Vagina (tissue), 2 donors: ENCODE measurements at regions not wholly inside any gene's neighbourhood (a gene's known extent, or its start where the extent isn't known, plus 50 kb on each side); places are given as distances from the start of the nearest gene placed in this dataset.

Source experiments
- DNase-seq, 2 donors: peaks; one replicate each; pipeline ENCODE4 v3.0.0-alpha.2; 2017; ENCODE audit errors: extremely low spot score in 2 of 2
- H3K27ac ChIP-seq: fragments of 200-600 bp; sonication (generic); one replicate; pipeline ENCODE4 v1.5.1; 2019
- H3K27me3 ChIP-seq: fragments of 200-600 bp; sonication (generic); one replicate; pipeline ENCODE4 v1.5.1; 2019
- H3K36me3 ChIP-seq, 2 donors: fragments of 200-600 bp; sonication (generic); one replicate each; pipeline ENCODE4 v1.5.1; 2017 to 2019
- H3K4me1 ChIP-seq: fragments of 200-600 bp; sonication (generic); one replicate; pipeline ENCODE4 v1.5.1; 2019
- H3K4me3 ChIP-seq, 2 donors: fragments of 200-600 bp; sonication (generic); 1 replicate in 1 of 2; 2 replicates in 1 of 2; pipeline ENCODE4 v1.5.1; 2016 to 2019
- H3K9me3 ChIP-seq: fragments of 200-600 bp; sonication (generic); one replicate; pipeline ENCODE4 v1.5.1; 2019
- CTCF ChIP-seq, 3 experiments: fragments of 450-650 bp in 2 of 3; fragments of 200-600 bp in 1 of 3; sonication (generic) in 1 of 3; IDR thresholded peaks; one replicate each; pipeline ENCODE4 v1.5.1; 2017 to 2019; ENCODE audit warnings: antibody characterized with exemption in 3 of 3, mild to moderate bottlenecking in 2 of 3, moderate library complexity in 2 of 3
- POLR2A ChIP-seq, 2 donors: fragments of 450-650 bp; IDR thresholded peaks; one replicate each; pipeline ENCODE4 v1.6.1; 2017; ENCODE audit warnings: antibody characterized with exemption in 2 of 2, mild to moderate bottlenecking in 2 of 2, moderate library complexity in 2 of 2
- POLR2AphosphoS5 ChIP-seq, 2 donors: sonication (generic); formaldehyde crosslinking; IDR thresholded peaks; one replicate each; pipeline ENCODE4 v1.9.0; 2017; ENCODE audit warnings: antibody characterized with exemption in 2 of 2, mild to moderate bottlenecking in 2 of 2, low read depth in 1 of 2; ENCODE audit not compliant: insufficient read depth in 1 of 2
- intact Hi-C: fragments of 100-400 bp; cut with DNase I; formaldehyde crosslinking; loops from one replicate; pipeline ENCODE4 v1.15.1; 2023

- Histone ChIP-seq H3K9me3 (no peaks in the 10 kb centered on the region), H3K27me3 (no peaks in the 10 kb centered on the region), H3K27ac (no peak overlapping the region), H3K4me3 (no peak overlapping the region), H3K36me3 (no peaks in the 10 kb centered on the region), H3K4me1 (no peaks in the 10 kb centered on the region)
- TF ChIP-seq POLR2AphosphoS5 (IDR thresholded peaks at IDR 0.05; ENCODE audit: insufficient read depth in 1 of 2, low read depth in 1 of 2) (no peak), POLR2A (IDR thresholded peaks at IDR 0.05) (no peak), CTCF (IDR thresholded peaks at IDR 0.05) (no peak)
- intact Hi-C loops = no loop called here
- DNase-seq = no peak
These were observed 150.4 kb upstream of the HMGN3 start for GRCh38 chr6:79384845-79385244.

- H3K9me3 ChIP-seq = no peaks in the 10 kb centered on the region
- no peak for DNase-seq
- TF ChIP-seq CTCF (IDR thresholded peaks at IDR 0.05) = no peak
- TF ChIP-seq POLR2AphosphoS5 (IDR thresholded peaks at IDR 0.05; ENCODE audit: insufficient read depth in 1 of 2, low read depth in 1 of 2) = no peak
- TF ChIP-seq POLR2A (IDR thresholded peaks at IDR 0.05) = no peak
- H3K36me3 ChIP-seq = no peaks in the 10 kb centered on the region
- H3K27ac ChIP-seq = no peak overlapping the region
- H3K27me3 ChIP-seq = no peaks in the 10 kb centered on the region
- no peaks in the 10 kb centered on the region for H3K4me1 ChIP-seq
- intact Hi-C loops = no loop called here
- H3K4me3 ChIP-seq = no peak overlapping the region
These were observed 144.5 kb upstream of the HMGN3 start for GRCh38 chr6:79378957-79379356.

- Histone ChIP-seq H3K36me3 (no peaks in the 10 kb centered on the region), H3K27ac (no peak overlapping the region), H3K4me3 (no peak overlapping the region), H3K27me3 (no peaks in the 10 kb centered on the region), H3K9me3 (no peaks in the 10 kb centered on the region), H3K4me1 (no peaks in the 10 kb centered on the region)
- TF ChIP-seq CTCF (IDR thresholded peaks at IDR 0.05) (no peak), POLR2A (IDR thresholded peaks at IDR 0.05) (no peak), POLR2AphosphoS5 (IDR thresholded peaks at IDR 0.05; ENCODE audit: insufficient read depth in 1 of 2, low read depth in 1 of 2) (no peak)
- no peak for DNase-seq
- intact Hi-C loops = no loop called here
These were observed 143.4 kb upstream of the HMGN3 start for GRCh38 chr6:79377888-79378348.

- Histone ChIP-seq H3K4me1 (no peaks in the 10 kb centered on the region), H3K9me3 (no peaks in the 10 kb centered on the region), H3K27me3 (no peaks in the 10 kb centered on the region), H3K36me3 (no peaks in the 10 kb centered on the region), H3K27ac (no peak overlapping the region), H3K4me3 (no peak overlapping the region)
- intact Hi-C loops = no loop called here
- TF ChIP-seq POLR2AphosphoS5 (IDR thresholded peaks at IDR 0.05; ENCODE audit: insufficient read depth in 1 of 2, low read depth in 1 of 2) (no peak), POLR2A (IDR thresholded peaks at IDR 0.05) (no peak), CTCF (IDR thresholded peaks at IDR 0.05) (no peak)
- DNase-seq = no peak
These were observed 142.6 kb upstream of the HMGN3 start for GRCh38 chr6:79377047-79377446.

- H3K4me3 ChIP-seq = no peak overlapping the region
- H3K27me3 ChIP-seq = no peaks in the 10 kb centered on the region
- no peak for DNase-seq
- no peaks in the 10 kb centered on the region for H3K36me3 ChIP-seq
- H3K9me3 ChIP-seq = no peaks in the 10 kb centered on the region
- intact Hi-C loops = no loop called here
- H3K4me1 ChIP-seq = no peaks in the 10 kb centered on the region
- H3K27ac ChIP-seq = no peak overlapping the region
- TF ChIP-seq POLR2AphosphoS5 (IDR thresholded peaks at IDR 0.05; ENCODE audit: insufficient read depth in 1 of 2, low read depth in 1 of 2) (no peak), POLR2A (IDR thresholded peaks at IDR 0.05) (no peak), CTCF (IDR thresholded peaks at IDR 0.05) (no peak)
These were observed 141.3 kb upstream of the HMGN3 start for GRCh38 chr6:79375635-79376337.
